SK-N-MC (cell line): ENCODE measurements at regions not wholly inside any gene's neighbourhood (a gene's known extent, or its start where the extent isn't known, plus 50 kb on each side); places are given as distances from the start of the nearest gene placed in this dataset.

Experiments
- EZH2 ChIP-seq: fragments of 200-600 bp; sonication (generic); IDR thresholded peaks from one replicate; pipeline ENCODE4 v1.6.1; 2017; ENCODE audit warnings: antibody characterized with exemption
- FOXP2 ChIP-seq: optimal IDR thresholded peaks from 2 replicates; pipeline ENCODE3; 2011; ENCODE audit warnings: mild to moderate bottlenecking, moderate library complexity; ENCODE audit not compliant: insufficient read depth; ENCODE audit errors: extremely low read length, control extremely low read depth
- POLR2AphosphoS5 ChIP-seq: IDR thresholded peaks from 2 replicates; pipeline ENCODE4 v1.6.1; 2012; ENCODE audit warnings: mild to moderate bottlenecking, low read depth, low read length, borderline replicate concordance

DNA sequence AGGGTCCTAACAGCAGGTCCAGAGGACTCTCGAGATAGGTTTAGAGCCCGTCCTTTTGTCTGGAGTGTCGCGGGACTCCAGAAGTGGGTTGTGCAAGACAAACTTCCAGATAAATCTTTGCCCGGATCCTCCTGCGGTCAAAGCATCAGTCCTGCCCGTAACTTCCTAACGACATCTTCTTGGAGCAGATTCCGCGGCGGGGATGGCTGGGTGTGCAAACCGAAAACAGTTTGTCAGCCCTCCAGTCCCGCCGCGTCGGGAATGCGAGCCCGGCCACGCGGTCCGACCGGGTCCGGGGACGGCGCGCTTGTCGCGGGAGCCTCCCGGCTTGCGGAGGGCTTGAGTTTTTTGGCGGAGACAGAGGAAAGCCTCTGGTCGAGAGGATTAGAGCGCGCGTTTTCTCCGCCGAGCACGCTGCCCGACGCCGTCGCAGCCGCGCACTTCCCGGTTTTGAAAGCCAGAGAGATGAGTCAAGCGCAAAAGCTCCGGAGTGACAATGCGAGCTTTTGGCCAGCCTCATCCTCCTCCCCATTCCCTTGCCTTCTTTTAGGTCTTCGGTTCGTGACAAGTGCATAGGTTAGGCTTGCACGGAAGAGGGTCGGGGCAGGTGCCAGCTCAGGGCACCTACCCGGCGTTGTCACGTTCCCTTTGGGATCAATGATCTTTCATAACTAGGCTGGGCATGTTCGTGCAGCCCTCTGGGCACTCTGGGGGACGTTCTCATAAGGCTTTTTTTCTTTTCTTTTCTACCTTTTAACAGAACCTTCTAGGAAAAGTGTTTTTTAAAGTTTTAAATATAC lies 91.3 kb upstream of the PRDM1 start:
- TF ChIP-seq EZH2 (peak; percentile 12), POLR2AphosphoS5 (no peak), FOXP2 (no peak)
